ENCODE measurements at regions not wholly inside any gene's neighbourhood (a gene's known extent, or its start where the extent isn't known, plus 50 kb on each side); places are given as distances from the start of the nearest gene placed in this dataset.
A peak's percentile ranks its signal among the peaks of the same experiment; 100 is the strongest.

- H2AFZ ChIP-seq (replicated peaks; ENCODE audit: low read length, poor library complexity): peak overlapping the region; percentile 57
- H3K56ac ChIP-seq (ENCODE audit: extremely low read depth, insufficient read depth, low read length): no peak overlapping the region
- peak overlapping the region; percentile 42; the same call in 1 of the 2 replicates for H2BK120ac ChIP-seq (ENCODE audit: low read depth, low read length)
- peak overlapping the region; percentile 84; the same call in 1 of the 2 replicates for H2BK20ac ChIP-seq (ENCODE audit: low read depth, low read length)
- no peak overlapping the region for H3K27ac ChIP-seq (ENCODE audit: insufficient read depth, low read length)
- no peak overlapping the region; the same call in 1 of the 2 replicates for H3K4me2 ChIP-seq (ENCODE audit: low read depth, low read length)
- DNase-seq (peak; percentile 68), ATAC-seq (ENCODE audit: low read depth) (peak; percentile 80)
- no peak overlapping the region for H4K5ac ChIP-seq (ENCODE audit: low read depth, low read length)
- peak overlapping the region; percentile 38 for H4K91ac ChIP-seq (ENCODE audit: insufficient read depth, low read depth, low read length)
- H4K8ac ChIP-seq (ENCODE audit: low read depth in 2 of 2, low read length in 2 of 2): peak overlapping the region in 1 of 2 experiments; percentile 35; a peak in 1 of 4 replicates
- BruUV-seq (replicated peaks): no TSS peak
- H2AK9ac ChIP-seq (replicated peaks; ENCODE audit: low read depth, low read length, poor library complexity): peak overlapping the region; percentile 45
- dilution Hi-C loops (cut with HindIII; ENCODE audit: low sequenced_read_pairs, unreplicated experiment): no loop called here
- H3K23ac ChIP-seq (ENCODE audit: low read depth, low read length): 0 out of 2 replicates have a peak overlapping the region, but pooled peaks have one; percentile 5
- ChIA-PET CTCF (no interaction called here), POLR2A (ENCODE audit: unreplicated experiment) (no interaction called here)
- H2AK5ac ChIP-seq (ENCODE audit: low read depth, low read length): peak overlapping the region; percentile 48
- H2BK5ac ChIP-seq (ENCODE audit: low read depth, low read length, poor library complexity, severe bottlenecking): no peak overlapping the region
- no peak for TF ChIP-seq RAD21 (IDR thresholded peaks at IDR 0.05; ENCODE audit: low read length)
- peak; percentile 45; the same call in 1 of the 2 replicates for TF ChIP-seq MAZ (IDR thresholded peaks at IDR 0.05; ENCODE audit: borderline replicate concordance, low read depth, low read length)
- intact Hi-C loops (cut with micrococcal nuclease): no loop called here
- H2BK15ac ChIP-seq (ENCODE audit: low read depth, low read length): peak overlapping the region; percentile 39; the same call in 2 of the 3 replicates
- in situ Hi-C loops (cut with MboI; ENCODE audit: low sequenced_read_pairs): no loop called here
- no peak overlapping the region for H3K9ac ChIP-seq (ENCODE audit: low read depth, low read length)
- no peaks in the 10 kb centered on the region for H3K36me3 ChIP-seq (ENCODE audit: control insufficient read depth, insufficient read depth, low read length)
- peaks cover 12% of the 10 kb centered on the region for H3K9me1 ChIP-seq (ENCODE audit: insufficient read depth, low read length)
- H3K4me3 ChIP-seq (ENCODE audit: insufficient read depth, low read depth, low read length): no peak overlapping the region
- peak overlapping the region; percentile 44; the same call in 1 of the 2 replicates for H3K18ac ChIP-seq (ENCODE audit: low read depth, low read length)
- peaks cover 9% of the 10 kb centered on the region for H3K27me3 ChIP-seq (ENCODE audit: control insufficient read depth, insufficient read depth, low read length)
- H3K79me1 ChIP-seq (ENCODE audit: low read depth in 1 of 2, low read length in 2 of 2): no peaks in the 10 kb centered on the region
- H3K14ac ChIP-seq (replicated peaks; ENCODE audit: low read depth, low read length): 0 out of 2 replicates have a peak overlapping the region, but pooled peaks have one; percentile 59
- H3K4me1 ChIP-seq (ENCODE audit: control insufficient read depth, insufficient read depth, low read length): peaks cover 8% of the 10 kb centered on the region; the same call in 1 of the 2 replicates
- H4K20me1 ChIP-seq (ENCODE audit: insufficient read depth, low read length): no peaks in the 10 kb centered on the region
- H3K4ac ChIP-seq (ENCODE audit: low read depth, low read length): peak overlapping the region; percentile 36
- H3K9me3 ChIP-seq (ENCODE audit: control insufficient read depth, insufficient read depth, low read length): no peaks in the 10 kb centered on the region
- WGBS, 2 experiments (ENCODE audit: extremely low coverage in 2 of 2, insufficient read length in 1 of 2): 44% methylated on average over 3 of the region's 8 CpGs; no CpG with 5 or more reads in 1 of the 2 experiments
These were observed 143.2 kb upstream of the CDH5 start for GRCh38 chr16:66223176-66223780.
